Heart left ventricle (tissue), 16 donors: ENCODE measurements at regions not wholly inside any gene's neighbourhood (a gene's known extent, or its start where the extent isn't known, plus 50 kb on each side); places are given as distances from the start of the nearest gene placed in this dataset.

ENCODE experiments used
- ATAC-seq, 4 donors: fragments of 200-7000 bp; cut with Tn5 transposase; one replicate each; pipeline ENCODE4 v1.9.1; 2020 to 2022; ENCODE audit warnings: moderate library complexity in 4 of 4, mild to moderate bottlenecking in 3 of 4, moderate number of reproducible peaks in 1 of 4
- DNase-seq, 5 donors: peaks; one replicate each; pipeline ENCODE4 v3.0.0-alpha.2; 2020
- H3K27ac ChIP-seq, 12 donors: fragments of 200-600 bp; sonication (generic) in 4 of 12; one replicate each; pipeline versions ENCODE4 v1.5.0 to v1.8.0; 2016 to 2022; ENCODE audit warnings: mild to moderate bottlenecking in 2 of 12
- H3K27me3 ChIP-seq, 9 donors: fragments of 200-600 bp; sonication (generic) in 2 of 9; one replicate each; pipeline versions ENCODE4 v1.5.1 to v1.8.0; 2016 to 2022; ENCODE audit warnings: mild to moderate bottlenecking in 3 of 9
- H3K36me3 ChIP-seq, 9 donors: fragments of 200-600 bp; sonication (generic) in 2 of 9; one replicate each; pipeline versions ENCODE4 v1.5.0 to v1.8.0; 2018 to 2022; ENCODE audit warnings: mild to moderate bottlenecking in 2 of 9
- H3K4me1 ChIP-seq, 12 donors: fragments of 200-600 bp; sonication (generic) in 4 of 12; one replicate each; pipeline versions ENCODE4 v1.5.0 to v1.8.0; 2016 to 2022; ENCODE audit warnings: mild to moderate bottlenecking in 3 of 12
- H3K4me3 ChIP-seq, 12 donors: fragments of 200-600 bp; sonication (generic) in 4 of 12; one replicate each; pipeline versions ENCODE4 v1.5.0 to v1.8.0; 2017 to 2022; ENCODE audit warnings: mild to moderate bottlenecking in 9 of 12, moderate library complexity in 4 of 12
- H3K9me3 ChIP-seq, 12 donors: fragments of 200-600 bp; sonication (generic) in 4 of 12; one replicate each; pipeline versions ENCODE4 v1.5.0 to v1.8.0; 2016 to 2022; ENCODE audit warnings: mild to moderate bottlenecking in 1 of 12
- POLR2A ChIP-seq, 2 donors: fragments of 450-650 bp; IDR thresholded peaks; one replicate each; pipeline ENCODE4 v1.6.1; 2017; ENCODE audit warnings: antibody characterized with exemption in 2 of 2, mild to moderate bottlenecking in 2 of 2, moderate library complexity in 2 of 2
- WGBS, 4 donors: extraction: QIAGEN DNeasy Blood & Tissue Kit in 2 of 4; methylation state at CpG; one replicate each; pipeline versions ENCODE4 v1.1.5 to v1.1.7; 2013 to 2018; 5-methylcytosine and 5-hydroxymethylcytosine counted together
- intact Hi-C, 10 donors: fragments of 100-400 bp; cut with DNase I; formaldehyde crosslinking; loops; one replicate each; pipeline versions ENCODE4 v1.11.1 to v1.14.2; 2022
- TF ChIP-seq, protein P1 (sequence below), 12 donors: fragments of 200-600 bp; sonication (generic) in 4 of 12; IDR thresholded peaks; one replicate each; pipeline versions ENCODE4 v1.5.0 to v1.8.0; 2018 to 2022; ENCODE audit warnings: antibody characterized with exemption in 12 of 12, mild to moderate bottlenecking in 5 of 12
- donor health status: ischemic (EF 13 %, LVEDD 7.1; RV severe dilation, severe dysfunction).
- donor health status: healthy with polysubstance abuse.
- donor health status: DM: no; HTN: yes; CAD: no.
- donor health status: DM: no; HTN: no; CAD: no.
- donor health status: ischemic (EF 25% LVEDD 6.9; RV normal size, moderate dysfunction).
- donor health status: ischemic (EF 25% LVEDD 5.7; RV mildly dilated, moderate dysfunction).
- donor health status: healthy.
- donor health status: DM: yes; HTN: yes; CAD: no.
- donor health status: ischemic (EF 35%, LVEDD 5.7; RV mildly dilated, moderate dysfunction).
- donor health status: nonischemic (EF 11% LVEDD 7.7; RV severe dilation, severe dysfunction).
- donor health status: DM: yes; HTN: yes; CAD: no.
- donor health status: PGD.
- donor health status: ischemic (EF 29% LVEDD 5.4; RV normal size, mild dysfunction).
- donor health status: nonischemic (EF 23%, LVEDD 6.1; RV moderate dilation, normal function).

- H3K4me3 ChIP-seq = no peak overlapping the region
- ATAC-seq (no peak), DNase-seq (no peak)
- H3K4me1 ChIP-seq = no peaks in the 10 kb centered on the region
- no peak overlapping the region for H3K27ac ChIP-seq
- no peaks in the 10 kb centered on the region for H3K36me3 ChIP-seq
- intact Hi-C loops = no loop called here
- no peaks in the 10 kb centered on the region for H3K9me3 ChIP-seq
- WGBS, 4 donors = 75 to 83% (median 77%) methylated on average over 9 of the region's 9 CpGs
- TF ChIP-seq, protein P1, sequence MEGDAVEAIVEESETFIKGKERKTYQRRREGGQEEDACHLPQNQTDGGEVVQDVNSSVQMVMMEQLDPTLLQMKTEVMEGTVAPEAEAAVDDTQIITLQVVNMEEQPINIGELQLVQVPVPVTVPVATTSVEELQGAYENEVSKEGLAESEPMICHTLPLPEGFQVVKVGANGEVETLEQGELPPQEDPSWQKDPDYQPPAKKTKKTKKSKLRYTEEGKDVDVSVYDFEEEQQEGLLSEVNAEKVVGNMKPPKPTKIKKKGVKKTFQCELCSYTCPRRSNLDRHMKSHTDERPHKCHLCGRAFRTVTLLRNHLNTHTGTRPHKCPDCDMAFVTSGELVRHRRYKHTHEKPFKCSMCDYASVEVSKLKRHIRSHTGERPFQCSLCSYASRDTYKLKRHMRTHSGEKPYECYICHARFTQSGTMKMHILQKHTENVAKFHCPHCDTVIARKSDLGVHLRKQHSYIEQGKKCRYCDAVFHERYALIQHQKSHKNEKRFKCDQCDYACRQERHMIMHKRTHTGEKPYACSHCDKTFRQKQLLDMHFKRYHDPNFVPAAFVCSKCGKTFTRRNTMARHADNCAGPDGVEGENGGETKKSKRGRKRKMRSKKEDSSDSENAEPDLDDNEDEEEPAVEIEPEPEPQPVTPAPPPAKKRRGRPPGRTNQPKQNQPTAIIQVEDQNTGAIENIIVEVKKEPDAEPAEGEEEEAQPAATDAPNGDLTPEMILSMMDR (IDR thresholded peaks at IDR 0.05) = no peak
- no peak for TF ChIP-seq POLR2A (IDR thresholded peaks at IDR 0.05)
- no peaks in the 10 kb centered on the region for H3K27me3 ChIP-seq
These were observed 209.2 kb downstream of the TSHZ3 start for GRCh38 chr19:31139871-31140505.

DNA sequence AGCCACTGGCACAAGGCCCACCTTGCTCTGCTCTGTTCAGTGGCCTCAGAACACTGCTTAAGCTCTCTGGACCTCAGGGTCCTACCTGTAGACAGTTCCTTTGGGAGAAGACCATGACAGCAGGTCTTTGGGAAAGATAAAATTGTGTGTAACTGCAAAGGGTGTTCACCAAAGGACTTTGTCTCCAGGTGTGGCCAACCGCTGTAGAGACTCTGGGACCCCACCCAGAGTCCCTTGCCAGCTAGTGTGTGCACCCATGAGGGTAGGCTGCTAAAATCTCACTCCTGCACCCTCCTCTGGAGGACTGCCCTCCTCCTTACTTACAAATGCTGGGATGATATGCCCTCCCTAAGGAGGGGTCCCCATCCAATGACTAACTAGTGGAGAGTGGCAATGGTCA lies 211.2 kb downstream of the TSHZ3 start:
- Histone ChIP-seq H3K27ac (no peak overlapping the region), H3K4me1 (no peaks in the 10 kb centered on the region), H3K36me3 (no peaks in the 10 kb centered on the region), H3K27me3 (peaks cover 0 to 3% (median 0%) of the 10 kb centered on the region in 9 donors), H3K9me3 (no peaks in the 10 kb centered on the region), H3K4me3 (no peak overlapping the region)
- TF ChIP-seq, protein P1 (IDR thresholded peaks at IDR 0.05) = no peak
- TF ChIP-seq POLR2A (IDR thresholded peaks at IDR 0.05) = no peak
- WGBS, 4 donors = 93 to 100% (median 97%) methylated on average over 1 of the region's 1 CpG; no CpG with 5 or more reads in 1 of the 4 donors
- no peak for DNase-seq
- no peak for ATAC-seq
- intact Hi-C loops = no loop called here

DNA sequence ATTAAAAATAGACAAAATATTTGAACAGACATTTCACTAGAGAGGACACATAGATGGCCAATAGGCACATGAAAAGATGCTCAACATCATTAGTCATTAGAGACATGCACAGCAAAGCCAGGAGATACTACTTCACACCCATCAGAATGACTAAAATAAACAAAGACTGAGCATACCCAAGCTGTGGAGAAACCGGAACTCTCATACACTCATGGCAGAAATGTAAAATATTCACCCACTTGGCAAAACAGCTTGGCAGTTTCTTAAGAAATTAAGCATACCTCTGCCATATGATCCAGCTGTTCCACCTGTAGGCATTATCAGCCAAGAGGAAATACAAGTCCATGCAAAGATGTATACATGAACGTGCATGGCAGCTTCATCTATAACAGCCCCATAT lies 213.4 kb downstream of the TSHZ3 start:
- intact Hi-C loops = no loop called here
- ATAC-seq (no peak), DNase-seq (no peak)
- H3K36me3 ChIP-seq = no peaks in the 10 kb centered on the region
- no peak for TF ChIP-seq POLR2A (IDR thresholded peaks at IDR 0.05)
- TF ChIP-seq, protein P1 (IDR thresholded peaks at IDR 0.05) = no peak
- H3K4me3 ChIP-seq = no peak overlapping the region
- H3K9me3 ChIP-seq = no peaks in the 10 kb centered on the region
- no peak overlapping the region for H3K27ac ChIP-seq
- 80 to 89% (median 81%) methylated on average over 2 of the region's 2 CpGs for WGBS, 4 donors
- peaks cover 0 to 3% (median 0%) of the 10 kb centered on the region in 9 donors for H3K27me3 ChIP-seq
- H3K4me1 ChIP-seq = no peaks in the 10 kb centered on the region

DNA sequence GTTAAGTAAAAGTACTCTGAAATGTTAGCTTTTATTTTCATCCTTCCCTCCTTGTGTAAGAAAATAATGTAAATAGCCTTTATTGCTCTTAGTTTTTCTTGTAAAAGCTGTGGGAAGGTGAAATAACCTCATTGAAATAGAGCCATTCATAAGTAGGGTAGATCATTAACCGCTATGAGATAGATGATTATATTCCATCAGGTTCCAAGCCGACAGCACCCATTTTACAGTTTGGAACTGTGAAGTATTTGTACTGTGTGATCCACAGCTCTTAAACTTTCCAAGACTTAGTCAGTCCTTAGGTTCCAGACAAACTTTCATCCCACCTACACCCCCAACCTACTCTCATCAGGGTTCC lies 216.5 kb downstream of the TSHZ3 start:
- DNase-seq = no peak
- intact Hi-C loops = no loop called here
- TF ChIP-seq, protein P1 (IDR thresholded peaks at IDR 0.05) = no peak
- no peak for TF ChIP-seq POLR2A (IDR thresholded peaks at IDR 0.05)

More for the DNA sequence above, 216.5 kb downstream of the TSHZ3 start:
- Histone ChIP-seq H3K4me3 (no peak overlapping the region), H3K27ac (no peak overlapping the region), H3K4me1 (no peaks in the 10 kb centered on the region), H3K9me3 (no peaks in the 10 kb centered on the region), H3K27me3 (peaks cover 0 to 3% (median 0%) of the 10 kb centered on the region in 9 donors), H3K36me3 (no peaks in the 10 kb centered on the region)
- ATAC-seq = no peak
- WGBS, 4 donors = 89 to 98% (median 94%) methylated on average over 2 of the region's 2 CpGs
